HG03196 (cell line): ENCODE measurements at regions not wholly inside any gene's neighbourhood (a gene's known extent, or its start where the extent isn't known, plus 50 kb on each side); places are given as distances from the start of the nearest gene placed in this dataset.
"Not testable (repeated sequence)": the region's sequence is repeated elsewhere in the genome, so short reads cannot be mapped to it uniquely, and the experiment has no call there.

Source experiments
- ATAC-seq: cut with Tn5 transposase; IDR thresholded peaks from one replicate; pipeline ENCODE4 v1.9.1; 2021; ENCODE audit not compliant: unreplicated experiment

DNA sequence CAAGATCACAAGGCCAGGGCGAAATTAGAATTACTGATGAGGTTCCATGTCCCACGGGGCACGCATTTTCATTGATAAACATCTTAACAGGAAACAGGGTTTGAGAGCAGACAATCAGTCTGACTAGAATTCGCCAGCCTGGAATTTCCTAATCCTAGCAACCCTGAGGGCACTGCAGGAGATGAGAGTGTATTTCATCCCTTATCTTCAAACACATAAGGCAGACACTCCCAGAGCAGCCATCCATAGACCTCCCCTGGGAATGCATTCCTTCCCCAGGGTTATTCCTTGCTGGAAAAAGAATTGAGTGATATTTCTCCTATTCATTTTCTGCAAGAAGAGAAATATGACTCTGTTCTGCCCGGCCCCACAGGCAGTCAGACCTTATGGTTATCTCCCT is 821.7 kb downstream of the MAT2B start:
- ATAC-seq = not testable (repeated sequence)

GRCh38 chr5:164332349-164333196 is 827.2 kb downstream of the MAT2B start:
- ATAC-seq = no peak

DNA sequence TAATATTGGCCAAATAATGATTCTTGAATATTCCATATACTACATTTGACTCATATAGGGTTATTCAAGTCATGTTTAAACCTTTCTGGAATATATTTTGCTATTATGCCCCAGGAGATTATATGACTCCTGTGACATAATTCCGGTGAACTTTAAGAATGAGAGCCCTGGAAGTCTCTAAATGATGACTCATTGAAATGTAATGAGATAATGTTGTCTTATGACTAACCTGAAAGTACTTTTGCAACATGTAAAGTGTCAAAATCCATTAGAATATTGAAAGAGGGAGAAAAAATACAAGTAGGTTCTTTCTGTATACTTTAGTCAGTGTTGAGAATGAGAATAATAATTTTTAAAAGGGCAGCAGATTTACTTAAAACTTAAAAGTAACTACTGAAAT is 830.4 kb downstream of the MAT2B start:
- no peak for ATAC-seq

DNA sequence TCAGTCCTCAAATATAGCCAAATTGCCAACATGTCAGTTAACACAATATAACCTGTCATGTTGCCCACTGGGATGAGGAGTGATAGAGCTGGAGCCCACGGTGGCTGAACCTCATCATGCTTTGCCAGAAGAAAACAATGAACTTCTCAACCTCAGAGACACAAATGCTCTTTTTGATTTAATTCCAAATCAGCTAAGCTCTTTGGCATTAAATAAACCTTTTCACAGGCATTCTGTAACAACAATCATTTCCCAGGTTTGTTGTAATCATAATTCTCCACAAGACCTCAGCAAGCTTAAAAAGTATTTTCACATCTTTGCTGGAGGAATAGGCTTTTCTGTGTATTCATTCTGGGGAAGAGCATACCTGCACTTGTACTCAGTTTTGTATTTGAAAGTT is 830.9 kb downstream of the MAT2B start:
- no peak for ATAC-seq

GRCh38 chr5:164336906-164337305 is 831.5 kb downstream of the MAT2B start:
- no peak for ATAC-seq

DNA sequence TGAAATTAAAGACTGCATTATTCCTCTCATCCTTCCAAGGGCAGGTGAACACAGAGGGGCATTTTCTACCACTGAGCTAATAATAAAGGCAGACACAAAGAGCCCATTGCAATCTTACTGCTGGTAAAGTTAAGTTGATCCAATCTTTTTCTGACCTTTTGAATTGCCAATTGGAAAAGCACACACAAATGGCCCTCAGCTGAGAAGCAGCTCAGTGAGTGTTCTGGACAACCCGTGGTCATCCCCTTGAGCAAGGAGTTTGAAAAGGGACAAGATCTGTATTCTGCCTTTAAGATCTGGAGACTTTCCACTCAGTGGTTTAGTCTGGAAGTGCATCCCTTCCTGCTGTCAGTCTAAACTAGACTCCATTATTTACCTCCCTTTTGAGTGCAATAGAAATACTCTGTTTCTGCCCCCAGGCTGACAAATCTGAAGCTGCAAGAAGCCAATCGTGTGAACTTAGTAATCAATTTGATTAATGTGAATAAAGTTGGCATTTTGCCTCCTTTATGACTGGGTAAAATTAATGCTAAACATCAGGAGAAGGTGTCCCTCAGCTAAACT is 835.7 kb downstream of the MAT2B start:
- ATAC-seq = no peak

GRCh38 chr5:164345173-164345849 is 839.9 kb downstream of the MAT2B start:
- ATAC-seq = no peak

DNA sequence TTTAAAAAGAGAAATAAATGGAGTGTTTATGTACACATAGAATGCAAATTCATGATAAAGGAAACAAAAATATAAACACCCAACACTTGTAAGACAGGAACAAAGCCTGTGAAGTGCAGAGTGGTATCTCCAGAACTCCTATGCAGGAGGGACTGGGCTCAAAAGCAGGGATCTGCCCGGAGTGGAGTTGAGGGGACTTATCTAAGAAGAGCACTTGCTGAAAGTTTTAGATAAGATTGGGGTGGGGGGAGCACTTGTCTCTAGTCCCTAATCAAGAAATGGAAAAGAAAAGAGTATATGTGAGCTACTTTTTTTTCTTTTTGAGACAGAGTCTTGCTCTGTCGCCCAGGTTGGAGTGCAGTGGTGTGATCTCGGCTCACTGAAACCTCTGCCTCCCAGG is 840.4 kb downstream of the MAT2B start:
- ATAC-seq = no peak

DNA sequence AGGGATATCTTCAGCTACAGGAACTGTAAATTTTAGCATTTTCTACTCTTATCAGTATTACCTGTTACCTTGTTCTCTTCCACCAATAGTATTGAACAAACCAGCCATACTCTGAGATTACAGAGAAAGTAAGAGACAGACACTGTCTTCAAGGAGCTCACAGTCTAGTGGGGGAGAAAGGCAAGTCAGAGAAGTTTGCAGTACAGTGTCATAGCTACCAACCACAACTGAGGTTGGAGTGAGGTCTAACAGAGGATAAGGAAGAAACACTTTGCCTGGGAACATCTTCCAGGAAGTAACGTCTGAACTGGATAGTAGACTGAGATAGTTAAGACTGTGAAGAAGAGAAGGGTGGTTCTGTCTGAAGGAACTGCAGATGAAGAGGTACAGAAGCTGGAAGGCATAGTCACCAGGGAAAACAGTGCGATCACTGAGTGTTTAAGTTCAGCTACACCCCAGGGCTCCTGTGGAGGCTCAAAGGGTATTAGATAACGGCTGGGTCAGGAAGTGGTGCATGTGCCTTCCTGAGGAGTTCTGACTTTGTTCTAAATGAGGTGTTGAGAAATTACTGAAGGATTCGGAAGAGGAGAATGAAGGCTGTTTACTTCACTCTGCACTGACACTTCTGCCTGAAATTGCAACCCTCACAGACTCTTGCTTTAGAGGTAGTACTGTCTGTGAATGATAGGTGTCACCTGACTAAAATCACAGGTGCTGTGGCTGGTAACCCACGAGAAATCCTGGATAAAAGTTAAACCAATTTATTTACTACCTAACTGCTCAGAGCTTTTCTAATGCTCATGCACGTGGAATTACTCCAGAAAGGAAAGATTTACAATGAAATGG is 841.6 kb downstream of the MAT2B start:
- no peak for ATAC-seq

DNA sequence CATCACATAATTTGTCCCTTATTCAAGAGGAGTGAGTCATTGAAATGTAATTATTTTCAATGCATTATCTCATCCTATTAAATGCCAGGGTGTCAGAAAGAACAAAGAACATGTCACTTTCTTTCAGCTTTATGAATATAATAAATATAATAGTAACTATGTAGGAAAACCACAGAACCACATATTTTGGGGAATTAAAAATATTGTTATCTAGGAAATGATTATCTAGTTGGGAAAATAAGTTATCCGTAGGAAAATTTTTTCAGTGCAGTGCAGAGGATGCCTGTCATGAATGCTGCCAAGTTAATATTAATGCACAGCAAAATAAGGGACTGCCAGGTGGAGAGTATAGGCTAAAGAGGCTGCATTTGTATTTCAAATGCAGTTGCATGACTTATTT is 844.8 kb downstream of the MAT2B start:
- no peak for ATAC-seq

- no peak for ATAC-seq
Measured at GRCh38 chr5:164351245-164351834, 845.9 kb downstream of the MAT2B start.

DNA sequence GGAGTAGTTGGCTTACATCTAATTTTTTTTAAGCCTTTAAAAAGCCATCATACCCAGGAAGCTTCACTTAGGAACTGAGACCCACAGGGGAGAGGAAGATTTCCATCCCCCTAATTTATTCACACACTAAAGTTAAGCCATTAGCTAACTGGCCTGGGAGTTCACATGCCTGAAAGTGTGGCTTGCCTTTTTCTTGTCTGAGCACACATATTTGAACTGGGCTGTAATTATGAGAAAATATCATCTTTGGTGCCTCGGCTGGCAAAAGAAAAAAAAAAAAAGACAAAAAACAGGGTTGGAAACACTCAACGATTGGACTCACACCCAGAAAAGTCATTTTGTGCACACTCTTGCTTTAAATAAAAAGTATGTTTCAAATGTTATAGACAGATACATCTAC is 847.3 kb downstream of the MAT2B start:
- no peak for ATAC-seq

DNA sequence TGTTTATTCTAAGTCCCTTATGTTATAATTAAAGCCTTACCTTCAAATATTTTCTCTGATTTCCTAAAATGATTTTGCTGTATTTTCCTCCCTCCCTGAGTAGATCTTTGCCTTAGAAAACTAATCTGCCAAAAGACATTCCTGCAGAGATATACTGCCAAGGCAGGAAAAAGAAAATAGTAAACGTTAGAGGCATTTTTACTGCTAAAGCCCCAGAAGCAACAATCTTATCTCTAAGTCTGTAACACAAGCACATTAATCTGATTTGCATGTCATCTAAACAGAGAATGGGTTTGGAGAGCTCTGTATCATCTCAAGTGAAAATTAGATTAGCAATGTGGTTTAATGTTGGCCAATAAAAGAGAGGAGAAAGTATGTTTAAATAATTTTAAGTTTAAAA is 847.7 kb downstream of the MAT2B start:
- no peak for ATAC-seq

- no peak for ATAC-seq
Measured at GRCh38 chr5:164354139-164354751, 848.8 kb downstream of the MAT2B start.

DNA sequence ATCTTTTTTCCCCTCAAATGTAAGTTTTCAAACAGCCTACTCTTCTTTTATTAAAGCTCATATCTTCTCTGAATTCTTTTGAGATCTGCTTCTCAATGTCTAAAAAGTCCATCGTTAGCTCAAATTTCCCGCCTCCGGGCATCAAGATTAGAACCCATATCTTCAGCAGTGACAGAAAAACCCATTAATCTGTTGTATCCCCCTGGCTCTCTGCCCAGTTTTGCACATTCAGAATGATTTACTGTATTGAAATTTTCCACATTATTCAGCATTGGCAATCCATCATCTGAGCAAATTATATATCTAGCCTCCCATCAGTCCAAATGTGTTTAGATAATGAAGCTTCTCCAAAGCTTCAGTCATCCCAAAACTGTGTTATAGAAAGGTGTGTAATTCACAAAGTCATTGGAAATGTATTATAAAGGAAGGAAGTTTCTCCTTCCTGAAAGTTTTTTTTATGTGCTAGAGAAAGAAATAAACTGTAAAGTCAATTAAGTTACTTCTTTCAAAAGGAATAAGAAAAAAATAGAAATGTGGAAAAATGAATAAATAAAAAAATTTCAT is 849.9 kb downstream of the MAT2B start:
- no peak for ATAC-seq

GRCh38 chr5:164356790-164357189 is 851.4 kb downstream of the MAT2B start:
- ATAC-seq = no peak

GRCh38 chr5:164357395-164358033 is 852.1 kb downstream of the MAT2B start:
- ATAC-seq = no peak

GRCh38 chr5:164358531-164359259 is 853.3 kb downstream of the MAT2B start:
- peak; percentile 73 for ATAC-seq
